HG03457 (cell line): ENCODE measurements at regions not wholly inside any gene's neighbourhood (a gene's known extent, or its start where the extent isn't known, plus 50 kb on each side); places are given as distances from the start of the nearest gene placed in this dataset.
"Not testable (repeated sequence)": the region's sequence is repeated elsewhere in the genome, so short reads cannot be mapped to it uniquely, and the experiment has no call there.

Experiments used
- ATAC-seq: cut with Tn5 transposase; IDR thresholded peaks from one replicate; pipeline ENCODE4 v1.9.1; 2021; ENCODE audit warnings: moderate number of reproducible peaks; ENCODE audit not compliant: unreplicated experiment

- no peak for ATAC-seq
Observed at GRCh38 chr10:25707976-25708671, 225.9 kb upstream of the MYO3A start.

- ATAC-seq = no peak
Observed at GRCh38 chr10:25713894-25714240, 220.2 kb upstream of the MYO3A start.

DNA sequence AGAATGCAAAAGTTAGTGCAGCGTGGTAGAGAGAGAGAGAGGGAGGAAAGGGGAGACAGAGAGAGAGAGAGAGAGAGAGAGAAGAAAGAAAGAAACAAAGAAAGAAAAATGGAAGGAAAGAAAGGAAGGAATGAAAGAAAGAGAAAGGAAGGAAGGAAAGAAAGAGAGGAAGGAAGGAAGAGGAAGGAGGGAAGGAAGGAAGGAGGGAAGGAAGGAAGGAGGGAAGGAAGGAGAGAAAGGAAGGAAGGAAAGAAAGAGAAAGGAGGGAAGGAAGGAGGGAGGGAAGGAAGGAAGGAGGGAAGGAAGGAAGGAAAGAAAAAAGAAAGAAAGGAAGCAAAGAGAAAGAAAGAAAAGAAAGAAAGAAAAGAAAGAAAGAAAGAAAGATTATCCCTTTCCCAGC is 209.8 kb upstream of the MYO3A start:
- ATAC-seq = no peak

DNA sequence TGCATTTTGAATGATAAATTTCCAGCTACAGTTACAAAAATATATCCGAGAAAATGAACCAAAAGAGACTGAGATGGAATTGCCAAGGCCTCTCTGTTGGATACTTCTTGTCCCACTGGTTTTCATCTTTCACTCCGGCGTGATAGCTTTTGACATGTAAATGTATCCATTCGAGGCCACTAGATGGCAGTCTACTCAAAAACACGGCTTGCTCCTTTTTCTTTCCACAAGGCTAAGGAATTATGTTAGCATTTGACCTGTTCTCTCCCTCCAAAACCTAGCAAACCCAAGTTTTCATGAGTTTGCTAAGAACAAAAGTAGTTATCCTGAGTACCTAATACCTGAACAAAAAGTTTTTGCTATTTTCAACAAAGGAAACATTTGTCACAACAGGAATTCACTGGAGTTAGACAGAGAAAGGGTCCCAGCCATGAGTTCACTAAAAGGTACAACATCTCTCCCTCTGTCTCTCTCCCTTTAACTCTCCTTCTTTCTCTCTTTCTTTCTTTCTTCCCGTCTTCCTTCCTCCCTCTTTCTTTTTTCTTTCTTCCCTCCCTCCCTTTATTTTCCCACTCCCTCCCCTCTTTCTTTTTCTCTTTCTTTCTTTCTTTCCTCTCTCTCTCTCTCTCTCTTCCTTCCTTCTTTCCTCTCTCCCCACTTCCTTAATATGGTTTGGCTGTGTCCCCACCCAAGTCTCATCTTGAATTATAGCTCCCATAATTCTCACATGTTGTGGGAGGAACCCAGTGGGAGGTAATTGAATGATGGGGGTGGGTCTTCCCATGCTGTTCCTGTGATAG is 207.9 kb upstream of the MYO3A start:
- ATAC-seq = no peak

GRCh38 chr10:25738776-25739175 is 195.3 kb upstream of the MYO3A start:
- ATAC-seq = no peak

GRCh38 chr10:25743832-25744231 is 190.2 kb upstream of the MYO3A start:
- no peak for ATAC-seq

DNA sequence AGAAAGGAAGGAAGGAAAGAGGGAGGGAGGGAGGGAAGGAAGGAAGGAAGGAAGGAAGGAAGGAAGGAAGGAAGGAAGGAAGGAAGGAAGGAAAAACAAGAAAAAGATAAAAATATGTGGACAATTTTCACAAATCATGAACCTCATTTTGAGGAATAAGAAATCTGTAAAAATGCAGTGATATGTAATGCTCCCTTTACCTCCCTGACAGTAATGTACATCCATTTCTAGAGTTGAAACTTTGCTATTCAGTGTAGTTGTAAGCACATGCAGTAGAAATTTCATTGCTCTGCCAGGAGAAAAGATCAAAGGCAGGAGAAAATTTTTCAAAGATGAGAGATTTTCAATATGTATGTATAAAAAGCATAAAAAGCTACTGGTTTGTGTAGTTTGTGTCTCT is 189.5 kb upstream of the MYO3A start:
- ATAC-seq = no peak

DNA sequence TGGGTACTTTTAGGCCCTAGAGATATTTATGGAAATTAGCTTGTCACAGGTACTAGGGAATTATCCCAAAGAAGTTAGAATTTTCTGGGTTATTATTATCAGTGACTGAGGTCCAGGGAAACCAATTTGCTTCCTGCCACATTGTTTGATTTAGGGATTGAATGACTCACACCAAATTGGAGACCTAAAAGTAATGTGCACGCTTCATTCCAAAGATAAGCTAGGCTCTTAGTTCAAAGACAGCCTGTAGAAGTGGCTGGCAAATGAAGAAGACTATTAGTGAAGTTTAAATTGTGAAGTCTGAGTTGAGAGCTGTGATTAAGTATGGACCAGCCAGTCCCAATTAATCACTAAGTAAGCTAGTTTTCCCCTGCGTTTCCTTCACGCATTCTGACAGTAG is 188.1 kb upstream of the MYO3A start:
- ATAC-seq = no peak

GRCh38 chr10:25747084-25747483 is 186.9 kb upstream of the MYO3A start:
- ATAC-seq = no peak

GRCh38 chr10:25748509-25748908 is 185.5 kb upstream of the MYO3A start:
- no peak for ATAC-seq

- ATAC-seq = no peak
Observed at GRCh38 chr10:25753776-25754175, 180.3 kb upstream of the MYO3A start.

- ATAC-seq = not testable (repeated sequence)
Observed at GRCh38 chr10:25755874-25756273, 178.2 kb upstream of the MYO3A start.

GRCh38 chr10:25756784-25757183 is 177.2 kb upstream of the MYO3A start:
- no peak for ATAC-seq

- ATAC-seq = no peak
Observed at GRCh38 chr10:25758041-25758457, 176.0 kb upstream of the MYO3A start.

DNA sequence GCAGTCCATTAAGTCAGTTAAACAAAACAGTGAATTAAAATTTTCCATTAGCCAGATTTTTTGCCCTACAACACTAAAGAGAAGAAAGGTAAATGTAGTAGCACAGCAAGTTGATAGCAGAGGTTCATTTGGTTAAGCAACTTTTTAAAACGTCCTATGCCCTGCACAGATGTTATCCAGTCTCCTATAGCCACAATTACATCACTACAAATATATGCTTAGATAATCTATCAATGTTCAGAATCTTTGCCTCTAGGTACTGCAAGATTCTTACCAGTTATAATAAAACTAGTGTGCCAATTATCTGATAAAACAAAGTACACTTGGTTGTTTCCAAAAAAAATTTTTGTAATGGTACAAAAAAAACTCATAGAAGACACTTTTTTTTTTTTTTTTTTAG is 175.5 kb upstream of the MYO3A start:
- no peak for ATAC-seq

- no peak for ATAC-seq
Observed at GRCh38 chr10:25761937-25762336, 172.1 kb upstream of the MYO3A start.

- ATAC-seq = no peak
Observed at GRCh38 chr10:25766213-25766612, 167.8 kb upstream of the MYO3A start.

GRCh38 chr10:25766687-25767221 is 167.3 kb upstream of the MYO3A start:
- ATAC-seq = no peak

DNA sequence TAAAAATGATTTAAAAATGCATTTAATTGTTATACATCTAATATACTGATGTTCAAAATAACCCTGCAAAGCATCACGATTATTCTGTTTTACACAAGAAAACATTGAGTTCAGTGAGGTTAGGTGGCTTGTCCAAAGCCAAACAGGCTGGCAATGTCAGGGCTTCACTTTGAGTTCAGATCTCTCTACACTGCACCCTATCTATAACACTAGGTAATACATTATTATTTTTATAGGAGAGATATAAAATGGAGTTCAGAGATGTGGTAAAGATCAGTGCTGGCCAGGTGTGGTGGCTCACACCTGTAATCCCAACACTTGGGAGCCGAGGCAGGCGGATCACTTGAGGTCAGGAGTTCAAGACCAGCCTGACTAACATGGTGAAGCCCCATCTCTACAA is 165.9 kb upstream of the MYO3A start:
- no peak for ATAC-seq

- no peak for ATAC-seq
Observed at GRCh38 chr10:25778646-25779045, 155.4 kb upstream of the MYO3A start.

DNA sequence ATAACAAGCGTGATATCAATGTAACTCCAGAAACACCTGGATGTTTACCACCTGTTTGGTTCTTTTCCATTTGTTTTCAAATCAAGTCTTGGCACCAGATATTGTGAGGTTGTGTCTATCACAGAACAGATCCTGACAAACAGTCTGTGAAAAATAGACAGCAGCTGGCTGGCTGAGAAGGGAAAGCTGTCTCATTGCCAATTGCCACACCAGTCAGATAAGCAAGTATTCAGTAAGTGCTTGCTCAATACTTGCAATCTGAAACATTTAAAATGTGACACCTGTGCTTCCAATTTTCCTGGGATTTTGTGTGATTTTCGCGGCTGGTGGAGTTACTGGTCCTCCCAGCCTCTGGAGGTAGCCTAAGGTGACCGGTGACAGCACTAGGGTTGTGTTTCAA is 147.9 kb upstream of the MYO3A start:
- no peak for ATAC-seq

- no peak for ATAC-seq
Observed at GRCh38 chr10:25786899-25787298, 147.1 kb upstream of the MYO3A start.
